H1 (cell line): ENCODE measurements at regions not wholly inside any gene's neighbourhood (a gene's known extent, or its start where the extent isn't known, plus 50 kb on each side); places are given as distances from the start of the nearest gene placed in this dataset.

Experiments used
- CTCF ChIA-PET: fragments of 300-600 bp; sonication (Branson Sonifier 250); formaldehyde crosslinking; loops from one replicate; lab custom pipeline; 2021; ENCODE audit not compliant: partially characterized antibody; lab: Charles Lee
- POLR2A ChIA-PET: fragments of 300-600 bp; sonication (Branson Sonifier 250); formaldehyde crosslinking; loops from one replicate; lab custom pipeline; 2021; ENCODE audit warnings: inconsistent platforms; ENCODE audit not compliant: partially characterized antibody; lab: Charles Lee
- DNase-seq, 2 experiments: peaks; one replicate each; pipeline versions ENCODE4 v3.0.0 to v3.0.0-alpha.2; 2010 to 2022; ENCODE audit warnings: low spot score in 2 of 2, low read depth in 1 of 2, mixed read lengths in 1 of 2
- FAIRE-seq: peaks from 2 replicates; lab custom pipeline; 2011; peaks lifted over from hg19 to GRCh38; lab: Jason Lieb, UNC
- H2AFZ ChIP-seq: 2 replicates; pipeline ENCODE4 v1.8.1; 2012; ENCODE audit warnings: low read length, inconsistent platforms
- H2AK5ac ChIP-seq: 2 replicates; pipeline ENCODE4 v1.6.1; 2013; ENCODE audit warnings: low read depth, low read length
- H2BK120ac ChIP-seq: replicated peaks from 2 replicates; pipeline ENCODE3; 2013; ENCODE audit warnings: low read depth, low read length, inconsistent platforms
- H2BK12ac ChIP-seq: 2 replicates; pipeline ENCODE4 v1.6.1; 2013; ENCODE audit warnings: low read depth, low read length
- H2BK15ac ChIP-seq: 2 replicates; pipeline ENCODE4 v1.6.1; 2013; ENCODE audit warnings: low read length
- H2BK20ac ChIP-seq: 2 replicates; pipeline ENCODE4 v1.6.1; 2013; ENCODE audit warnings: low read length
- H2BK5ac ChIP-seq: 2 replicates; pipeline ENCODE4 v1.6.1; 2013; ENCODE audit warnings: low read depth, low read length
- H3K14ac ChIP-seq: 2 replicates; pipeline ENCODE4 v1.6.1; 2013; ENCODE audit warnings: inconsistent platforms; ENCODE audit not compliant: insufficient read length
- H3K18ac ChIP-seq: 2 replicates; pipeline ENCODE4 v1.6.1; 2013; ENCODE audit warnings: low read length; ENCODE audit errors: extremely low read depth
- H3K23ac ChIP-seq: 2 replicates; pipeline ENCODE4 v1.6.1; 2013; ENCODE audit warnings: inconsistent platforms; ENCODE audit not compliant: insufficient read length
- H3K23me2 ChIP-seq: 2 replicates; pipeline ENCODE4 v1.6.1; 2013; ENCODE audit warnings: low read depth, low read length
- H3K27ac ChIP-seq: 2 replicates; pipeline ENCODE4 v1.6.1; 2011; ENCODE audit warnings: low read depth, low read length, inconsistent platforms
- H3K27me3 ChIP-seq, 4 experiments: replicated peaks in 1 of 4; 1 replicate in 1 of 4; 2 replicates in 3 of 4; pipeline versions ENCODE4 v1.6.1 to v1.8.1; 2011 to 2013; ENCODE audit warnings: low read length in 3 of 4, mild to moderate bottlenecking in 3 of 4, inconsistent platforms in 2 of 4, mixed read lengths in 2 of 4, moderate library complexity in 1 of 4; ENCODE audit not compliant: control insufficient read depth in 3 of 4, insufficient read depth in 3 of 4; ENCODE audit errors: extremely low read depth in 1 of 4
- H3K36me3 ChIP-seq, 4 experiments: 2 replicates each; pipeline versions ENCODE4 v1.6.1 to v1.8.1; 2011 to 2013; ENCODE audit warnings: mild to moderate bottlenecking in 4 of 4, low read length in 3 of 4, moderate library complexity in 2 of 4, control low read depth in 1 of 4, inconsistent platforms in 1 of 4; ENCODE audit not compliant: insufficient read depth in 4 of 4, control insufficient read depth in 2 of 4
- H3K4ac ChIP-seq: replicated peaks from 2 replicates; pipeline ENCODE3; 2013; ENCODE audit warnings: low read length, low read depth, mixed read lengths, inconsistent platforms; ENCODE audit not compliant: insufficient read length
- H3K4me1 ChIP-seq, 4 experiments: replicated peaks in 1 of 4; 1 replicate in 1 of 4; 2 replicates in 3 of 4; pipeline versions ENCODE4 v1.6.1 to v1.8.1; 2011 to 2013; ENCODE audit warnings: low read length in 3 of 4, inconsistent platforms in 2 of 4, mixed read lengths in 1 of 4; ENCODE audit not compliant: insufficient read depth in 4 of 4, control insufficient read depth in 3 of 4
- H3K4me2 ChIP-seq, 2 experiments: 2 replicates each; pipeline versions ENCODE4 v1.6.1 to v1.8.1; 2011 to 2013; ENCODE audit warnings: low read depth in 2 of 2, low read length in 2 of 2, control low read depth in 1 of 2, inconsistent platforms in 1 of 2, mild to moderate bottlenecking in 1 of 2; ENCODE audit not compliant: insufficient read depth in 1 of 2
- H3K4me3 ChIP-seq, 4 experiments: fragments of 200-600, 300-600 bp in 1 of 4; sonication (generic), shearing (Covaris generic), sonication (Bioruptor Twin) in 1 of 4; 2 replicates each; pipeline versions ENCODE4 v1.5.1 to v1.8.1; 2011 to 2016; ENCODE audit warnings: low read length in 4 of 4, low read depth in 3 of 4, control low read depth in 2 of 4, inconsistent platforms in 2 of 4, mild to moderate bottlenecking in 2 of 4, mixed read lengths in 1 of 4, moderate library complexity in 1 of 4; ENCODE audit not compliant: insufficient read depth in 2 of 4; ENCODE audit errors: extremely low read depth in 1 of 4
- H3K56ac ChIP-seq: replicated peaks from 2 replicates; pipeline ENCODE3; 2013; ENCODE audit warnings: low read depth, mild to moderate bottlenecking, mixed read lengths, low read length, inconsistent platforms; ENCODE audit not compliant: insufficient read length
- H3K79me1 ChIP-seq: 2 replicates; pipeline ENCODE4 v1.6.1; 2013; ENCODE audit warnings: low read depth, low read length, control low read depth
- H3K79me2 ChIP-seq, 2 experiments: 2 replicates each; pipeline versions ENCODE4 v1.6.1 to v1.8.1; 2012 to 2013; ENCODE audit warnings: low read length in 2 of 2, mild to moderate bottlenecking in 2 of 2, inconsistent platforms in 1 of 2; ENCODE audit not compliant: insufficient read depth in 2 of 2, control insufficient read depth in 1 of 2
- H3K9ac ChIP-seq, 4 experiments: replicated peaks in 1 of 4; 1 replicate in 1 of 4; 2 replicates in 3 of 4; pipeline versions ENCODE4 v1.6.1 to v1.8.1; 2011 to 2013; ENCODE audit warnings: low read depth in 3 of 4, low read length in 3 of 4, control low read depth in 2 of 4, mild to moderate bottlenecking in 2 of 4, moderate library complexity in 2 of 4, inconsistent platforms in 1 of 4; ENCODE audit errors: extremely low read depth in 1 of 4
- H3K9me3 ChIP-seq, 2 experiments: 2 replicates each; pipeline versions ENCODE4 v1.6.1 to v1.8.1; 2012 to 2013; ENCODE audit warnings: mild to moderate bottlenecking in 2 of 2, moderate library complexity in 2 of 2, control low read depth in 1 of 2, inconsistent platforms in 1 of 2, low read depth in 1 of 2, low read length in 1 of 2, mixed read lengths in 1 of 2; ENCODE audit not compliant: insufficient read depth in 2 of 2
- H4K20me1 ChIP-seq, 2 experiments: replicated peaks in 1 of 2; 2 replicates each; pipeline versions ENCODE3 to v1.8.1; 2011 to 2013; ENCODE audit warnings: inconsistent platforms in 2 of 2, low read length in 2 of 2, mild to moderate bottlenecking in 1 of 2; ENCODE audit not compliant: insufficient read depth in 2 of 2, control insufficient read depth in 1 of 2
- H4K5ac ChIP-seq: 2 replicates; pipeline ENCODE4 v1.6.1; 2013; ENCODE audit warnings: low read length, low read depth, mixed read lengths, inconsistent platforms; ENCODE audit not compliant: insufficient read length
- H4K8ac ChIP-seq: 2 replicates; pipeline ENCODE4 v1.8.0; 2013; ENCODE audit warnings: mild to moderate bottlenecking, moderate library complexity, low read length, inconsistent platforms; ENCODE audit not compliant: insufficient read depth; ENCODE audit errors: extremely low read depth
- H4K91ac ChIP-seq: replicated peaks from 2 replicates; pipeline ENCODE3; 2013; ENCODE audit warnings: low read length, mixed read lengths, inconsistent platforms; ENCODE audit not compliant: insufficient read length
- CTBP2 ChIP-seq: IDR thresholded peaks from 2 replicates; pipeline ENCODE4 v1.7.0; 2011; ENCODE audit warnings: borderline replicate concordance, mild to moderate bottlenecking, moderate library complexity, mixed read lengths, low read length; ENCODE audit not compliant: insufficient read depth, insufficient read length
- FOSL1 ChIP-seq: IDR thresholded peaks from 2 replicates; pipeline ENCODE4 v1.6.1; 2011; ENCODE audit warnings: mild to moderate bottlenecking, low read depth, low read length, moderate library complexity; ENCODE audit not compliant: insufficient read depth
- NANOG ChIP-seq: IDR thresholded peaks from 2 replicates; pipeline ENCODE4 v1.6.1; 2011; ENCODE audit warnings: low read length, low read depth, mild to moderate bottlenecking, inconsistent platforms; ENCODE audit not compliant: insufficient read depth, poor library complexity, severe bottlenecking
- SAP30 ChIP-seq: fragments of 300-600 bp; sonication (generic); IDR thresholded peaks from 2 replicates; pipeline ENCODE4 v1.7.1; 2012; ENCODE audit warnings: low read length, moderate library complexity, mild to moderate bottlenecking, inconsistent platforms; ENCODE audit not compliant: insufficient read depth, insufficient replicate concordance
- WGBS, 2 experiments: shearing (Covaris generic) in 1 of 2; methylation state at CpG; one replicate each; pipeline versions ENCODE4 v1.1.6 to v1.1.7; 2013 to 2015; ENCODE audit warnings: low lambda C conversion rate in 2 of 2, mixed read lengths in 2 of 2, inconsistent platforms in 1 of 2, low coverage in 1 of 2, missing lambda C conversion rate in 1 of 2; ENCODE audit not compliant: insufficient replicate concordance in 2 of 2, insufficient coverage in 1 of 2, insufficient read length in 1 of 2; ENCODE audit errors: extremely low coverage in 1 of 2, missing lambda C conversion rate in 1 of 2; 5-methylcytosine and 5-hydroxymethylcytosine counted together

DNA sequence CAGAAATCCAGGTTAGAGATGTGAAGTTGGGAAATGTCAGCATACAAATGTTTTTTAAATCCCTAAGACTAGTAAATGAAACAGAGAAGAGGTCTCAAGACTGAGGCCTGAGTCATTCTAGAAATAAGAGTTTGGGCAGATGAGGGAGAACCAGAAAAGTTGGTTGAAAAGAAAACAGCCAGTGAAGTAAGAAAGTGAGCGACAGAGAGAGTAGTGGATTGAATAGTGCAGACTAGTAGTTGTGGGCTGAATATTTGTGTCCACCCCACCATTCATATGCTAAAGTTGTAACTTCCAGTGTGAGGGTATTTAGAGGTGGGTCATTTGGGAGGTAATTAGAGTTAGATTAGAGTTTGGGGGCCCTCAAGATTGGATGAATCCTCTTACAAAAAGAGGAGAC, 889.2 kb downstream of the TTLL7 start:
- Histone ChIP-seq H3K23me2 (no peaks in the 10 kb centered on the region), H3K4me2 (no peak overlapping the region), H2BK120ac (no peak overlapping the region), H3K23ac (no peak overlapping the region), H4K91ac (no peak overlapping the region), H2BK20ac (no peak overlapping the region), H3K27me3 (no peaks in the 10 kb centered on the region), H2AK5ac (no peak overlapping the region), H3K14ac (no peak overlapping the region), H3K9me3 (no peaks in the 10 kb centered on the region), H2BK12ac (no peak overlapping the region), H3K4me3 (no peak overlapping the region), H3K4ac (no peak overlapping the region), H2BK5ac (no peak overlapping the region), H3K9ac (no peak overlapping the region), H2AFZ (no peak overlapping the region), H3K27ac (no peak overlapping the region), H3K18ac (no peak overlapping the region), H4K20me1 (no peaks in the 10 kb centered on the region), H3K36me3 (no peaks in the 10 kb centered on the region; a peak in 1 of 8 replicates), H2BK15ac (no peak overlapping the region), H3K4me1 (no peaks in the 10 kb centered on the region; a peak in 1 of 7 replicates), H3K79me1 (no peaks in the 10 kb centered on the region), H4K8ac (no peak overlapping the region), H3K79me2 (no peaks in the 10 kb centered on the region), H3K56ac (no peak overlapping the region), H4K5ac (no peak overlapping the region)
- WGBS, 2 experiments: 91% methylated on average over 1 of the region's 1 CpG; no CpG with 5 or more reads in 1 of the 2 experiments
- DNase-seq (no peak), FAIRE-seq (no peak)
- ChIA-PET CTCF (interaction anchor here (0.6 kb wide), 1 partner anchor 91 kb away, joined by 4 read pairs; no protein-coding TSS in a partner anchor), POLR2A (no interaction called here)
- TF ChIP-seq SAP30: no peak
- TF ChIP-seq CTBP2: no peak
- TF ChIP-seq NANOG: no peak
- no peak for TF ChIP-seq FOSL1
